ENCODE measurements at regions not wholly inside any gene's neighbourhood (a gene's known extent, or its start where the extent isn't known, plus 50 kb on each side); places are given as distances from the start of the nearest gene placed in this dataset.
"Not testable (repeated sequence)": the region's sequence is repeated elsewhere in the genome, so short reads cannot be mapped to it uniquely, and the experiment has no call there.

DNA sequence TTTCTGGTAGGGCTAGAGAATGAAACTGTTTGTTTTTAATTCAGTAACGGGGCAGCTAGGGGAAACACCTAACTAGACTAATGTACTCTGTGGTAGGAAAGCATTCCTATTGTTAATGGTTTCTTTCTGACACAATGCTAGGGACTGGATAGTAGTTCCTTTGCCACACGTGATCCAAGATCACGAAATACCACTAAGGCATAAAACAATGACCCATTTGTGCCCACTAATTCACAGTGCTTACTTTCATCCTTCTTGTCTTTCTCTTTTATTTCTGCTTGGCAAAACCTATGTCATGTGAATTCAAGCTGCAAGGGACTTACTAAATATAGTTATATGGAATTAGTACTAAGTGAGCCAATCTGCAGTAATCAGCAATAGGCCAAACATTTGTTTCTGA, 834.1 kb upstream of the SLITRK6 start:
- no peaks in the 10 kb centered on the region for H3K36me3 ChIP-seq (ENCODE audit: control insufficient read depth, insufficient read depth, low read length)
- ATAC-seq (no peak), DNase-seq (no peak)
- no peaks in the 10 kb centered on the region for H3K36me3 Mint-ChIP-seq
- no peak overlapping the region for H3K27ac ChIP-seq (ENCODE audit: low read length)
- intact Hi-C loops (cut with micrococcal nuclease): no loop called here
- H3K4me1 ChIP-seq (ENCODE audit: control insufficient read depth, insufficient read depth, low read length): no peaks in the 10 kb centered on the region
- no peak overlapping the region for H3K27ac Mint-ChIP-seq
- H3K4me1 Mint-ChIP-seq: no peaks in the 10 kb centered on the region
- H3K4me3 ChIP-seq (ENCODE audit: low read length): no peak overlapping the region
- TF ChIP-seq, protein P1, sequence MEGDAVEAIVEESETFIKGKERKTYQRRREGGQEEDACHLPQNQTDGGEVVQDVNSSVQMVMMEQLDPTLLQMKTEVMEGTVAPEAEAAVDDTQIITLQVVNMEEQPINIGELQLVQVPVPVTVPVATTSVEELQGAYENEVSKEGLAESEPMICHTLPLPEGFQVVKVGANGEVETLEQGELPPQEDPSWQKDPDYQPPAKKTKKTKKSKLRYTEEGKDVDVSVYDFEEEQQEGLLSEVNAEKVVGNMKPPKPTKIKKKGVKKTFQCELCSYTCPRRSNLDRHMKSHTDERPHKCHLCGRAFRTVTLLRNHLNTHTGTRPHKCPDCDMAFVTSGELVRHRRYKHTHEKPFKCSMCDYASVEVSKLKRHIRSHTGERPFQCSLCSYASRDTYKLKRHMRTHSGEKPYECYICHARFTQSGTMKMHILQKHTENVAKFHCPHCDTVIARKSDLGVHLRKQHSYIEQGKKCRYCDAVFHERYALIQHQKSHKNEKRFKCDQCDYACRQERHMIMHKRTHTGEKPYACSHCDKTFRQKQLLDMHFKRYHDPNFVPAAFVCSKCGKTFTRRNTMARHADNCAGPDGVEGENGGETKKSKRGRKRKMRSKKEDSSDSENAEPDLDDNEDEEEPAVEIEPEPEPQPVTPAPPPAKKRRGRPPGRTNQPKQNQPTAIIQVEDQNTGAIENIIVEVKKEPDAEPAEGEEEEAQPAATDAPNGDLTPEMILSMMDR (IDR thresholded peaks at IDR 0.05): no peak
- H3K9me3 ChIP-seq (ENCODE audit: control insufficient read depth, insufficient read depth, low read length): no peaks in the 10 kb centered on the region
- H3K27me3 Mint-ChIP-seq (ENCODE audit: low read depth in 2 of 2): no peaks in the 10 kb centered on the region
- peaks cover 4 to 16% of the 10 kb centered on the region in 2 donors for H3K9me3 Mint-ChIP-seq
- H3K4me3 Mint-ChIP-seq: no peak overlapping the region
- 77% methylated on average over 3 of the region's 3 CpGs for WGBS (ENCODE audit: insufficient coverage)
- H3K27me3 ChIP-seq (ENCODE audit: control insufficient read depth, insufficient read depth, low read length): no peaks in the 10 kb centered on the region

DNA sequence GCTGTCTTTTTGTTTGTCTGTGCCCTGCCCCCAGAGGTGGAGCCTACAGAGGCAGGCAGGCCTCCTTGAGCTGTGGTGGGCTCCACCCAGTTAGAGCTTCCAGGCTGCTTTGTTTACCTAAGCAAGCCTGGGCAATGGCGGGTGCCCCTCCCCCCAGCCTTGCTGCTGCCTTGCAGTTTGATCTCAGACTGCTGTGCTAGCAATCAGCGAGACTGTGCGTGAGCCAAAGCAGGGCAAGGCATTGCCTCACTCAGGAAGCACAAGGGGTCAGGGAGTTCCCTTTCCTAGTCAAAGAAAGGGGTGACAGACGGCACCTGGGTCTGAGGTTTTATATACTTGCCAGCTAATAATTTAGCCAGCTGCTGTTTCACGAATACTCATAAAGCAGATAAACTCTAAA, 852.0 kb upstream of the SLITRK6 start:
- H3K36me3 Mint-ChIP-seq: not testable (repeated sequence)

GRCh38 chr13:86653009-86653408, 853.8 kb upstream of the SLITRK6 start:
- Mint-ChIP-seq H3K4me1 (no peaks in the 10 kb centered on the region), H3K27ac (no peak overlapping the region), H3K36me3 (no peaks in the 10 kb centered on the region), H3K9me3 (peaks cover 2 to 13% of the 10 kb centered on the region in 2 donors), H3K27me3 (ENCODE audit: low read depth in 2 of 2) (no peaks in the 10 kb centered on the region), H3K4me3 (no peak overlapping the region)
- Histone ChIP-seq H3K4me3 (ENCODE audit: low read length) (no peak overlapping the region), H3K4me1 (ENCODE audit: control insufficient read depth, insufficient read depth, low read length) (no peaks in the 10 kb centered on the region), H3K9me3 (ENCODE audit: control insufficient read depth, insufficient read depth, low read length) (no peaks in the 10 kb centered on the region), H3K36me3 (ENCODE audit: control insufficient read depth, insufficient read depth, low read length) (no peaks in the 10 kb centered on the region), H3K27ac (ENCODE audit: low read length) (no peak overlapping the region), H3K27me3 (ENCODE audit: control insufficient read depth, insufficient read depth, low read length) (no peaks in the 10 kb centered on the region)
- TF ChIP-seq, protein P1 (IDR thresholded peaks at IDR 0.05): no peak
- ATAC-seq (no peak), DNase-seq (no peak)
- intact Hi-C loops (cut with micrococcal nuclease): no loop called here

More for the DNA sequence above, 852.0 kb upstream of the SLITRK6 start:
- H3K4me1 ChIP-seq (ENCODE audit: control insufficient read depth, insufficient read depth, low read length); H3K4me1 Mint-ChIP-seq; H3K27ac ChIP-seq (ENCODE audit: low read length); ATAC-seq; H3K27me3 ChIP-seq (ENCODE audit: control insufficient read depth, insufficient read depth, low read length); H3K9me3 Mint-ChIP-seq; H3K36me3 ChIP-seq (ENCODE audit: control insufficient read depth, insufficient read depth, low read length); H3K4me3 Mint-ChIP-seq; H3K27me3 Mint-ChIP-seq (ENCODE audit: low read depth in 2 of 2); intact Hi-C loops (cut with micrococcal nuclease); H3K27ac Mint-ChIP-seq; DNase-seq; H3K4me3 ChIP-seq (ENCODE audit: low read length); H3K9me3 ChIP-seq (ENCODE audit: control insufficient read depth, insufficient read depth, low read length): not testable (repeated sequence)
- 76% methylated on average over 5 of the region's 5 CpGs for WGBS (ENCODE audit: insufficient coverage)

DNA sequence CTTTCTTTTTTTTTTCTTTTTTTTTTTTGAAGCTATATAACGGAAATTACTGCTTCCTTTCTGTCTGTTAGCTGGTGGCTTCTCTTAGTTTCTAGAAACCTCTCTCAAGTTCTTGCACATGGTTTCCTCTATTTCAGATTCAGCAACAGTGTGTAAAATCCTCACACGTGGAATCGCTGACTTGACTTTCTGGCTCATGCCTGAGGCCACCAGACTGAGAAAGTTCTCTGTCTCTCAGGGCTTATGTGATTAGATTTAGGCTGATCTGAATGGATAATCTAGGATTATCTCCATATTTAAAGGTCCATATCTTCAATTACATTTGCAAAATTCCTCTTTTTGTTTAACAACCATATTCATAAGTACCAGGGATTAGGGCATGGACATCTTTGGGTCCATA, 856.3 kb upstream of the SLITRK6 start:
- TF ChIP-seq, protein P1 (IDR thresholded peaks at IDR 0.05): no peak
- no peak overlapping the region for H3K27ac Mint-ChIP-seq
- H3K27ac ChIP-seq (ENCODE audit: low read length): no peak overlapping the region
- no peaks in the 10 kb centered on the region for H3K27me3 ChIP-seq (ENCODE audit: control insufficient read depth, insufficient read depth, low read length)
- no peaks in the 10 kb centered on the region for H3K36me3 ChIP-seq (ENCODE audit: control insufficient read depth, insufficient read depth, low read length)
- 90% methylated on average over 3 of the region's 3 CpGs for WGBS (ENCODE audit: insufficient coverage)
- intact Hi-C loops (cut with micrococcal nuclease): no loop called here
- H3K4me3 ChIP-seq (ENCODE audit: low read length): no peak overlapping the region
- ATAC-seq (no peak), DNase-seq (no peak)
- H3K4me3 Mint-ChIP-seq: no peak overlapping the region
- peaks cover 0 to 18% of the 10 kb centered on the region in 2 donors for H3K9me3 Mint-ChIP-seq
- H3K9me3 ChIP-seq (ENCODE audit: control insufficient read depth, insufficient read depth, low read length): no peaks in the 10 kb centered on the region
- H3K27me3 Mint-ChIP-seq (ENCODE audit: low read depth in 2 of 2): no peaks in the 10 kb centered on the region
- no peaks in the 10 kb centered on the region for H3K4me1 Mint-ChIP-seq
- H3K4me1 ChIP-seq (ENCODE audit: control insufficient read depth, insufficient read depth, low read length): no peaks in the 10 kb centered on the region
- H3K36me3 Mint-ChIP-seq: no peaks in the 10 kb centered on the region
